IPS-20b (cell line): ENCODE measurements at regions not wholly inside any gene's neighbourhood (a gene's known extent, or its start where the extent isn't known, plus 50 kb on each side); places are given as distances from the start of the nearest gene placed in this dataset.
"Not testable (repeated sequence)": the region's sequence is repeated elsewhere in the genome, so short reads cannot be mapped to it uniquely, and the experiment has no call there.

Experiments
- H3K27ac ChIP-seq: one replicate; pipeline ENCODE4 v1.5.1; 2013; ENCODE audit warnings: low read length
- H3K27me3 ChIP-seq: 2 replicates; pipeline ENCODE4 v1.6.1; 2013; ENCODE audit warnings: mild to moderate bottlenecking, low read length, inconsistent platforms; ENCODE audit not compliant: insufficient read depth
- H3K36me3 ChIP-seq: 2 replicates; pipeline ENCODE4 v1.6.1; 2013; ENCODE audit warnings: low read depth, mild to moderate bottlenecking, inconsistent platforms, low read length, moderate library complexity; ENCODE audit not compliant: insufficient read depth
- H3K4me1 ChIP-seq: 2 replicates; pipeline ENCODE4 v1.6.1; 2013; ENCODE audit warnings: mild to moderate bottlenecking, control low read depth, inconsistent platforms, low read length, moderate library complexity; ENCODE audit not compliant: insufficient read depth
- H3K4me3 ChIP-seq: 2 replicates; pipeline ENCODE4 v1.5.1; 2013; ENCODE audit warnings: mild to moderate bottlenecking, low read length, inconsistent platforms
- H3K9ac ChIP-seq: 2 replicates; pipeline ENCODE4 v1.6.1; 2013; ENCODE audit warnings: low read depth, mild to moderate bottlenecking, inconsistent platforms, low read length, moderate library complexity
- H3K9me3 ChIP-seq: 2 replicates; pipeline ENCODE4 v1.6.1; 2013; ENCODE audit warnings: mild to moderate bottlenecking, low read depth, low read length, inconsistent platforms; ENCODE audit not compliant: insufficient read depth

DNA sequence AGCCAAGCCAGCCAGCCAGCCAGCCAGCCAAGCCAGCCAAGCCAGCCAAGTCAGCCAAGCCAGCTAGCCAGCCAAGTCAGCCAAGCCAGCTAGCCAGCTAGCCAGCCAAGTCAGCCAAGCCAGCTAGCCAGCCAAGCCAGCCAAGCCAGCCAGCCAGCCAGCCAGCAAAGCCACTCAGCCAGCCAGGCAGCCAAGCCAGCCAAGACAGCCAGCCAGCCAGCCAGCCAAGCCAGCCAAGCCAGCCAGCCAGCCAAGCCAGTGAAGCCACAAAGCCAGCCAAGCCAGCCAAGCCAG is 1605.0 kb downstream of the RPIA start:
- not testable (repeated sequence) for H3K36me3 ChIP-seq, H3K27me3 ChIP-seq, H3K9me3 ChIP-seq, H3K9ac ChIP-seq, H3K4me3 ChIP-seq, H3K4me1 ChIP-seq, H3K27ac ChIP-seq

DNA sequence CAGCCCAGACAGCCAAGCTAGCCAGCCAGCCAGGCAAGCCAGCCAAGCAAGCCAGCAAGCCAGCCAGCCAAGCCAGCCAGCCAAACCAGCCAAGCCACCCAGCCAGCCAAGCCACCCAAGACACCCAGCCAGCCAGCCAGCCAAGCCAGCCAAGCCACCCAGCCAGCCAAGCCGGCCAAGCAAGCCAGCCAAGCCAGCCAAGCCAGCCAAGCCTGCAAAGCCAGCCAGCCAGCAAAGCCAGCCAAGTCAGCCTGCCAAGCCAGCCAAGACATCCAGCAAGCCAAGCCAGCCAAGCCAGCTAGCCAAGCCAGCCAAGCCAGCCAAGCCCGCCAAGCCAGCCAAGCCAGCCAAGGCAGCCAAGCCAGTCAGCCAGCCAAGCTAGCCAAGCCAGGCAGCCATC is 1606.2 kb downstream of the RPIA start:
- not testable (repeated sequence) for H3K4me1 ChIP-seq, H3K36me3 ChIP-seq, H3K9me3 ChIP-seq, H3K27ac ChIP-seq, H3K27me3 ChIP-seq, H3K4me3 ChIP-seq, H3K9ac ChIP-seq

DNA sequence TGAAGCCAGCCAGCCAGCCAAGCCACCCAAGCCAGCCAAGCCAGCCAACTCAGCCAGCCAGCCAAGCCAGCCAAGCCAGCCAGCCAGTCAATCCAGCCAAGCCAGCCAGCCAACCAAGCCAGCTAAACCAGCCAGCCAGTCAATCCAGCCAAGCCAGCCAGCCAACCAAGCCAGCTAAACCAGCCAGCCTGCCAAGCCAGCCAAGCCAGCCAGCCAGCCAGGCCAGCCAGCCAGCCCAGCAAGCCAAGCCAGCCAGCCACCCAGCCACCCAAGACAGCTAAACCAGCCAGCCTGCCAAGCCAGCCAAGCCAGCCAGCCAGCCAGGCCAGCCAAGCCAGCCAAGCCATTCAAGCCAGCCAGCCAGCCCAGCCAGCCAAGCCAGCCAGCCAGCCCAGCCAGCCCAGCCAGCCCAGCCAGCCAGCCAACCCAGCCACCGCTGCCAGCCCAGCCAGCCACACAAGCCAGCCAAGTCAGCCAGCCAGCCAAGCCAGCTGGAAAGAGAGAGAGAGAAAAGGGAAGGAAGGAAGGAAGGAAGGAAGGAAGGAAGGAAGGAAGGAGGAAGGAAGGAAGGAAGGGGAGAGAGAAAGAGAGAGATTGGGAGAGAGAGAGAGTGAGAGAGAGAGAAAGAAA is 1606.8 kb downstream of the RPIA start:
- not testable (repeated sequence) for H3K9me3 ChIP-seq, H3K36me3 ChIP-seq, H3K4me1 ChIP-seq, H3K27ac ChIP-seq, H3K27me3 ChIP-seq, H3K9ac ChIP-seq, H3K4me3 ChIP-seq

DNA sequence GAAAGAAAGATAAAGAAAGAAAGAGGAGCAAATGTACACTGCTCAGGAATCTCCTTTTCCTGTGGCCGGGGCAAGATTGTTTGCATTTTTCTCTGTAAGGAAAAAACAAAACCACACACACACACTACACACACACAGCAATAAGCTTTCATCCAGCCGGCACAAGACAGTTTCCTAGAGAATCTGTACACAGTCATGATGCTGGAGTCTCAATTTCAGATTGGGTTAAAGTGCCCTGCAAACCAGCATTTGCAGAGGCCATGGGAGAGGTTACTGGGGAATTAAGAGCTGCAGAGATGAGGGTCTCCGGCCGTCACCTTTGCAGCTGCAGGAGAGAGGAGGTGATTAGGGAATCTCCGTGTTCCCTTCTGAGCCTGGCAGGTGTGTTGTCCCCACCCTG is 1607.5 kb downstream of the RPIA start:
- not testable (repeated sequence) for H3K4me1 ChIP-seq, H3K27ac ChIP-seq, H3K9ac ChIP-seq, H3K27me3 ChIP-seq, H3K36me3 ChIP-seq, H3K9me3 ChIP-seq, H3K4me3 ChIP-seq

DNA sequence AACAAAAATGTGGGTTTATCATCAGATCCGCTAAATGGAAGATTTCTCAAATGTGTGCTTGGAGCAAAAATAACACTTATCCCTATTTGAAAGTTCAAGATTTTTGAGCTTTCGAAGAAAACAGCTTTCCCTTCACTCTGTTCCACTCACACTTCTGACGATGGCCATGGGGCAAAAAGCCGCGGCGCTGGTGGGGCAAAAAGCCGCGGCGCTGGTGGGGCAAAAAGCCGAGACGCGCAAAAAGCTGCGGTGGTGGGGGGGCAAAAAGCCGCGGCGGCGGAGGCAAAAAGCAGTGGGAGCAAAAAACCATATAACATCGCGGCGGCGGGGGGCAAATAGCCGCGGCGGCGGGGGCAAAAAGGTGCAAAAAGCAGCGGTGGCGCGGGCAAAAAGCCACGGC is 1631.5 kb downstream of the RPIA start:
- not testable (repeated sequence) for H3K4me1 ChIP-seq, H3K9me3 ChIP-seq, H3K36me3 ChIP-seq, H3K4me3 ChIP-seq, H3K27ac ChIP-seq, H3K9ac ChIP-seq
- peaks cover 15% of the 10 kb centered on the region for H3K27me3 ChIP-seq

DNA sequence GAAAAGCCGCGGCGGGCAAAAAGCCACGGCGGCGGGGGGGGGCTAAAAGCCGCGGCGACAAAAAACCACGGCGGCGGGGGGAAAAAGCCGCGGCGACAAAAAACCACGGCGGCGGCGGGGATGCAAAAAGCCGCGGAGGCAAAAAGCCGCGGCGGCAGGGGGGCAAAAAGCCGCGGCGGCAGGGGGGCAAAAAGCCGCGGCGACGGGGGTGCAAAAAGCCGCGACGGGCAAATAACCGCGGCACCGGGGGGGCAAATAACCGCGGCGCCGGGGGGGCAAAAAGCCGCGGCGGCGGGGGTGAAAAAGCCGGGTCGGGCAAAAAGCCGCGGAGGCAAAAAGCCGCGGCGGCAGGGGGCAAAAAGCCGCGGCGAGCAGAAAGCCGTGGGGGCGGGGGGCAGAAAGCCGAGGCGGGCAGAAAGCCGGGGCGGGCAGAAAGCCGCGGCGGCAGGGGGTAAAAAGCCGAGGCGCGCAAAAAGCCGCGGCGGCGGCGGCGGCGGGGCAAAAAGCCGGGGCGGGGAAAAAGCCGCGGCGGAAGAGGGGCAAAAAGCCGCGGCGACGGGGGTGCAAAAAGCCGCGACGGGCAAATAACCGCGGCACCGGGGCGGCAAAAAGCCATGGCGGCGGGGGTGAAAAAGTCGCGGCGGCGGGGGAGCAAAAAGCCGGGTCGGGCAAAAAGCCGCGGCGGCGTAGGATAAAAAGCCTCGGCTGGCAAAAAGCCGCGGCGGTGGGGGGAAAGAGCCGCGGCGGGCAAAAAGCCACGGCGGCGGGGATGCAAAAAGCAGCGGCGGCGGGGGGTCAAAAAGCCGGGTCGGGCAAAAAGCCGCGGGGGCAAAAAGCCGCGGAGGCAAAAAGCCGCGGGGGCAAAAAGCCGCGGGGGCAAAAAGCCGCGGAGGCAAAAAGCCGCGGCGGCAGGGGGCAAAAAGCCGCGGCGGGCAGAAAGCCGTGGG is 1632.4 kb downstream of the RPIA start:
- H3K4me3 ChIP-seq, H3K9me3 ChIP-seq, H3K36me3 ChIP-seq, H3K4me1 ChIP-seq, H3K9ac ChIP-seq, H3K27ac ChIP-seq: not testable (repeated sequence)
- H3K27me3 ChIP-seq: peaks cover 15% of the 10 kb centered on the region

DNA sequence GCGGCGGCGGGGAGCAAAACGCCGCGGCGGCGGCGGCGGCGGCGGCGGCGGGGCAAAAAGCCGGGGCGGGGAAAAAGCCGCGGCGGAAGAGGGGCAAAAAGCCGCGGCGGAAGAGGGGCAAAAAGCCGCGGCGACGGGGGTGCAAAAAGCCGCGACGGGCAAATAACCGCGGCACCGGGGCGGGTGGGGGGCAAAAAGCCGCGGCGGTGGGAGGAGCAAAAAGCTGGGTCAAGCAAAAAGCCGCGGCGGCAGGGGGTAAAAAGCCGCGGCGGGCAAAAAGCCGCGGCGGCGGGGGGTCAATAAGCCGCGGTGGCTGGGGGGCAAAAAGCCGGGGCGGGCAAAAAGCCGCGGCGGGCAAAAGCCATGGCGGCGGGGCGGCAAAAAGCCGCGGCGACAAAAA is 1633.2 kb downstream of the RPIA start:
- not testable (repeated sequence) for H3K4me3 ChIP-seq, H3K9me3 ChIP-seq, H3K9ac ChIP-seq

DNA sequence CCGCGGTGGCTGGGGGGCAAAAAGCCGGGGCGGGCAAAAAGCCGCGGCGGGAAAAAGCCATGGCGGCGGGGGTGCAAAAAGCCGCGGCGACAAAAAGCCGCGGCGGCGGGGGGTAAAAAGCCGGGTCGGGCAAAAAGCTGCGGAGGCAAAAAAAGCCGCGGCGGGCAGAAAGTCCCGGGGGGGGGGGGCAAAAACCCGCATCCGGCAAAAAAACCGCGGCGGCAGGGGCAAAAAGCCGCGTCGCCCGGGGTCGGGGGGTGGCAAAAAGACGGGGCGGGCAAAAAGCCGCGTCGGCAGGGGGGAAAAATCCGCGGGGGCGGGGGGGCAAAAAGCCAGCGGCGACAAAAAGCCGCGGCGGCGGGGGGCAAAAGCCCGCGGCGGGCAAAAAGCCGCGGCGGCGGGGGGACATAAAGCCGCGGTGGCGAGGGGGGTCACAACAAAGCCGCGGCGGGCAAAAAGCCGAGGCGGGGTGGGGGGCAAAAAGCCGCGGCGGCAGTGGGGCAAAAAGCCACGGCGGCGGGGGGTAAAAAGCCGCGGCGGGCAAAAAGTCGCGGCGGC is 1634.4 kb downstream of the RPIA start:
- not testable (repeated sequence) for H3K4me3 ChIP-seq, H3K27ac ChIP-seq, H3K9me3 ChIP-seq, H3K9ac ChIP-seq, H3K4me1 ChIP-seq, H3K36me3 ChIP-seq
- H3K27me3 ChIP-seq: peaks cover 15% of the 10 kb centered on the region

More for the DNA sequence above, 1633.2 kb downstream of the RPIA start:
- H3K27me3 ChIP-seq: peaks cover 15% of the 10 kb centered on the region
- not testable (repeated sequence) for H3K36me3 ChIP-seq, H3K4me1 ChIP-seq, H3K27ac ChIP-seq

DNA sequence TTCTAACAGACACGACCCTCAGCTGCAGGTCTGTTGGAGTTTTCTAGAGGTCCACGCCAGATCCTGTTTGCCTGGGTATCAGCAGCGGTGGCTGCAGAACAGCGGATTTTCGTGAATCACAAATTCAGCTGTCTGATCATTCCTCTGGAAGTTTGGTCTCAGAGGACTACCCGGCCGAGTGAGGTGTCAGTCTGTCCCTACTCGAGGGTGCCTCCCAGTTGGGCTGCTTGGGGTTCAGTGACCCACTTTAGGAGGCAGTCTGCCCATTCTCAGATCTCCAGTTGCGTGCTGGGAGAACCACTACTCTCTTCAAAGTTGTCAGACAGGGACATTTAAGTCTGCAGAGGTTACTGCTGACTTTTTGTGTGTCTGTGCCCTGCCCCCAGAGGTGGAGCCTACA is 1664.1 kb downstream of the RPIA start:
- H3K27me3 ChIP-seq, H3K9ac ChIP-seq, H3K9me3 ChIP-seq, H3K4me1 ChIP-seq, H3K27ac ChIP-seq, H3K4me3 ChIP-seq, H3K36me3 ChIP-seq: not testable (repeated sequence)

DNA sequence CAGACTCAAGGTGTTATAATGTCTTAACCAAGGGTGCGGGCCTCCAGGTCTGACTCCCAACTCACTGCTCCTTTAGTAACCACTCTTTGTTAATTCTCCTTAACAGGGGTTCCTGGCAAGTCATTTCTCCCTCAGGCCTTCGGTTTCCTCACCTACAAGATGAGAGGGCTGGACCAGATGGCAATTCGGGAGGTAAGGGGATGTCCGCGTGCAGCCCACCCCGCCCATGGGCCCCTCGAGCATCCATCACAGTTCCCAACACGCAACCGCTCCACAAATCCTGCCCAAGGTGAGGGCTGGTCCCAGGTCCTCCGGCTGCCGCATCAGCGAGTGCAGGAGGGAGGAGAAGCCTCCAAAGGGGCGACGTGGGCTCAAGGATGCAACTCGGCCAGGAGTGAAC is 1667.9 kb downstream of the RPIA start:
- not testable (repeated sequence) for H3K9me3 ChIP-seq, H3K36me3 ChIP-seq, H3K4me3 ChIP-seq, H3K9ac ChIP-seq, H3K27ac ChIP-seq, H3K4me1 ChIP-seq, H3K27me3 ChIP-seq

DNA sequence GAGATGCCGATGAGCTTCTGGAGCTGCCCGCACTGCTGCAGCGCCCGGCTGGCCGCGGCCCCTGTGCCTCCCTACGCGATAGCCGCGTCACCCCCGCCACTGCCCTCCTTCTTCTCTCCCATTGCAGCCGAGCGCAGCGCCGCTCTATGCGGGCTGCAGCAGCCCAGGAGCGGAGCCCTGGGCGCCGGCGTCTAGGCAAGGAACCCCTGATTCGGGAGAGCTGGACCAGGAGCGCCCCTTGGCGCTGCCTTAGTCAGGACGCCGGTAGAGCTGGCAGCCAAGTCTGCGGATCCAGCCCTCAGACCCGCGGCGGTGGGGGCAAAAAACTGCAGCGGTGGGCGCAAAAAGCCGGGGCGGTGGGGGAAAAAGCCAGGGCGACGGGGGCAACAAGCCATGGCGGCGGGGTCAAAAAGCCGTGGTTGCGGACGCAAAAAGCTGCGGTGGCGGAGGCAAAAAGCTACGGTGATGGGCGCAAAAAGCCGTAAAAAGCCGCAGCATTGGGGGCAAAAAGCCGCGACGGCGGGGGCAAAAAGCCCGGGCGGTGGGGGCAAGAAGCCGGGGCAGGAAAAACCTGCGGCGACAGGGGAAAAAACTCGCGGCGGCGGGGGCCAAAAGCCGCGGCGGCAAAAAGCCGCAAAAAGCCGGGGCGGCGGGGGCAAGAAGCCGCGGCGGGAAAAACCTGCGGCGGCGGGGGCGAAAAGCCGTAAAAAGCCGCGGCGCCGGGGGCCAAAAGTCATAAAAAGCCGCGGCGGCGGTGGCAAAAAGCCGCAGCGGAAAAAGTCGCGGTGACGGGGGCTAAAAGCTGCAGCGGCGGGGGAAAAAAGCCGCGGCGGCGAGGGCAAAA is 1668.6 kb downstream of the RPIA start:
- H3K9ac ChIP-seq, H3K27me3 ChIP-seq, H3K27ac ChIP-seq, H3K36me3 ChIP-seq, H3K4me3 ChIP-seq, H3K9me3 ChIP-seq, H3K4me1 ChIP-seq: not testable (repeated sequence)

DNA sequence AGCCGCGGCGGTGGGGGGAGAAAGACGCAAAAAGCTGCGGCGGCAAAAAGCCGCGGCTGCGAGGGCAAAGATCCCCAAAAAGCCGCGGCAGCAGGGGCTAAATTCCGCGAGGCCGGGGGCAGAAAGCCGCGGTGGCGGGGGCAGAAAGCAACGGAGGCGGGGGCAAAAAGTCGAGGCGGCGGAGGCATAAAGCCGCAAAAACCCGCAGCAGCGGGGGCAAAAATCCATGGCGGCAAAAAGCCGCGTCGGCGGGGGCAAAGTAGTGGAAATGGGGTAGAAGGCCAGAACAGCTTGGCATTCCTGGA is 1669.2 kb downstream of the RPIA start:
- not testable (repeated sequence) for H3K36me3 ChIP-seq, H3K27me3 ChIP-seq, H3K27ac ChIP-seq, H3K9ac ChIP-seq, H3K4me1 ChIP-seq, H3K4me3 ChIP-seq, H3K9me3 ChIP-seq
